IMR-90 (cell line): ENCODE measurements at regions not wholly inside any gene's neighbourhood (a gene's known extent, or its start where the extent isn't known, plus 50 kb on each side); places are given as distances from the start of the nearest gene placed in this dataset.

ENCODE experiments used
- ATAC-seq: fragments of 200-7000 bp; cut with Tn5 transposase; 2 replicates; pipeline ENCODE4 v1.9.1; 2020; ENCODE audit warnings: low read depth, mild to moderate bottlenecking, moderate library complexity
- BruUV-seq: library from RNA; stranded (reverse); fragments of 400-500 nt; replicated peaks from 2 replicates; lab custom pipeline; 2021; lab: Mats Ljungman, UMichigan
- CTCF ChIA-PET: fragments of 300-600 bp; formaldehyde crosslinking; extraction: SDS; loops from one replicate; lab custom pipeline; 2021; ENCODE audit warnings: antibody characterized with exemption; lab: Yijun Ruan, JAX
- POLR2A ChIA-PET: fragments of 300-600 bp; sonication (Branson Sonifier 250); formaldehyde crosslinking; loops from one replicate; lab custom pipeline; 2022; ENCODE audit warnings: antibody characterized with exemption; ENCODE audit not compliant: unreplicated experiment; lab: Charles Lee
- DNase-seq: peaks from one replicate; pipeline ENCODE4 v3.0.0; 2013
- H2AFZ ChIP-seq: replicated peaks from 2 replicates; pipeline ENCODE3; 2013; ENCODE audit warnings: low read length, mild to moderate bottlenecking; ENCODE audit not compliant: poor library complexity
- H2AK5ac ChIP-seq: 2 replicates; pipeline ENCODE4 v1.6.1; 2013; ENCODE audit warnings: low read depth, low read length, inconsistent platforms
- H2AK9ac ChIP-seq: replicated peaks from 2 replicates; pipeline ENCODE3; 2013; ENCODE audit warnings: mild to moderate bottlenecking, low read depth, low read length, moderate library complexity; ENCODE audit not compliant: poor library complexity
- H2BK120ac ChIP-seq: 2 replicates; pipeline ENCODE4 v1.6.1; 2013; ENCODE audit warnings: low read depth, low read length, inconsistent platforms
- H2BK15ac ChIP-seq: 3 replicates; pipeline ENCODE4 v1.6.1; 2013; ENCODE audit warnings: low read depth, low read length, inconsistent platforms
- H2BK20ac ChIP-seq: 2 replicates; pipeline ENCODE4 v1.6.1; 2013; ENCODE audit warnings: low read depth, mild to moderate bottlenecking, inconsistent platforms, low read length, moderate library complexity
- H2BK5ac ChIP-seq: 2 replicates; pipeline ENCODE4 v1.6.1; 2013; ENCODE audit warnings: mild to moderate bottlenecking, low read depth, low read length, inconsistent platforms; ENCODE audit not compliant: poor library complexity, severe bottlenecking
- H3K14ac ChIP-seq: replicated peaks from 2 replicates; pipeline ENCODE4 v1.6.1; 2013; ENCODE audit warnings: low read depth, low read length, inconsistent platforms
- H3K18ac ChIP-seq: 2 replicates; pipeline ENCODE4 v1.6.1; 2013; ENCODE audit warnings: low read depth, low read length, control low read depth
- H3K23ac ChIP-seq: 2 replicates; pipeline ENCODE4 v1.6.1; 2013; ENCODE audit warnings: low read depth, low read length, inconsistent platforms
- H3K27ac ChIP-seq: 2 replicates; pipeline ENCODE4 v1.5.1; 2013; ENCODE audit warnings: mild to moderate bottlenecking, control low read depth, low read length; ENCODE audit not compliant: insufficient read depth
- H3K27me3 ChIP-seq: 2 replicates; pipeline ENCODE4 v1.6.1; 2013; ENCODE audit warnings: low read length; ENCODE audit not compliant: control insufficient read depth, insufficient read depth
- H3K36me3 ChIP-seq: 2 replicates; pipeline ENCODE4 v1.6.1; 2013; ENCODE audit warnings: low read length, mixed read lengths; ENCODE audit not compliant: control insufficient read depth, insufficient read depth
- H3K4ac ChIP-seq: 2 replicates; pipeline ENCODE4 v1.6.1; 2013; ENCODE audit warnings: low read depth, low read length, inconsistent platforms
- H3K4me1 ChIP-seq: 2 replicates; pipeline ENCODE4 v1.6.1; 2013; ENCODE audit warnings: low read length, mixed read lengths; ENCODE audit not compliant: control insufficient read depth, insufficient read depth
- H3K4me2 ChIP-seq: 2 replicates; pipeline ENCODE4 v1.6.1; 2013; ENCODE audit warnings: low read depth, mild to moderate bottlenecking, control low read depth, low read length, moderate library complexity
- H3K4me3 ChIP-seq: 2 replicates; pipeline ENCODE4 v1.5.1; 2013; ENCODE audit warnings: low read depth, mild to moderate bottlenecking, control low read depth, low read length, moderate library complexity; ENCODE audit not compliant: insufficient read depth
- H3K56ac ChIP-seq: 2 replicates; pipeline ENCODE4 v1.6.1; 2013; ENCODE audit warnings: low read length, inconsistent platforms; ENCODE audit not compliant: insufficient read depth; ENCODE audit errors: extremely low read depth
- H3K79me1 ChIP-seq, 2 experiments: 2 replicates each; pipeline ENCODE4 v1.6.1; 2013; ENCODE audit warnings: low read length in 2 of 2, inconsistent platforms in 1 of 2, low read depth in 1 of 2
- H3K9ac ChIP-seq: 2 replicates; pipeline ENCODE4 v1.6.1; 2013; ENCODE audit warnings: low read depth, low read length, control low read depth
- H3K9me1 ChIP-seq: 2 replicates; pipeline ENCODE4 v1.6.1; 2013; ENCODE audit warnings: low read length, inconsistent platforms; ENCODE audit not compliant: insufficient read depth
- H3K9me3 ChIP-seq: 2 replicates; pipeline ENCODE4 v1.6.1; 2013; ENCODE audit warnings: low read length; ENCODE audit not compliant: control insufficient read depth, insufficient read depth
- H4K20me1 ChIP-seq: 2 replicates; pipeline ENCODE4 v1.6.1; 2013; ENCODE audit warnings: low read length, inconsistent platforms; ENCODE audit not compliant: insufficient read depth
- H4K5ac ChIP-seq: 2 replicates; pipeline ENCODE4 v1.6.1; 2013; ENCODE audit warnings: mild to moderate bottlenecking, low read depth, low read length, control low read depth
- H4K8ac ChIP-seq, 2 experiments: 2 replicates each; pipeline ENCODE4 v1.6.1; 2013; ENCODE audit warnings: low read depth in 2 of 2, low read length in 2 of 2, control low read depth in 1 of 2, inconsistent platforms in 1 of 2
- H4K91ac ChIP-seq: 2 replicates; pipeline ENCODE4 v1.6.1; 2013; ENCODE audit warnings: low read depth, low read length, inconsistent platforms; ENCODE audit not compliant: insufficient read depth
- CHD1 ChIP-seq: IDR thresholded peaks from 2 replicates; pipeline ENCODE4 v1.6.1; 2012; ENCODE audit warnings: low read depth, low read length, improper control_type of control experiment
- SMC3 ChIP-seq: fragments of 150-350 bp; IDR thresholded peaks from 2 replicates; pipeline ENCODE4 v1.6.1; 2016; ENCODE audit warnings: low read depth, mild to moderate bottlenecking, antibody characterized with exemption, low read length, moderate library complexity
- WGBS, 2 experiments: methylation state at CpG; one replicate each; pipeline versions ENCODE4 v1.1.5 to v1.1.7; 2013; ENCODE audit warnings: missing lambda C conversion rate in 2 of 2; ENCODE audit not compliant: insufficient read length in 1 of 2; ENCODE audit errors: extremely low coverage in 2 of 2; 5-methylcytosine and 5-hydroxymethylcytosine counted together
- dilution Hi-C: fragments of 300-500 bp; cut with HindIII; formaldehyde crosslinking; loops from one replicate; pipeline ENCODE4 v1.14.3; 2018; ENCODE audit warnings: low sequenced_read_pairs; ENCODE audit not compliant: unreplicated experiment
- in situ Hi-C: fragments of 300-500 bp; cut with MboI; formaldehyde crosslinking; loops from 3 replicates; pipeline ENCODE4 v1.14.3; 2019; ENCODE audit warnings: low sequenced_read_pairs, inconsistent platforms, mixed read lengths
- intact Hi-C: fragments of 100-400 bp; cut with micrococcal nuclease; formaldehyde crosslinking; loops from 2 replicates; pipeline ENCODE4 v1.10.0; 2022

GRCh38 chr1:198391393-198392020 is 149.0 kb downstream of the ATP6V1G3 start:
- no peak overlapping the region; the same call in 1 of the 2 replicates for H3K4ac ChIP-seq
- no peak overlapping the region for H2AK5ac ChIP-seq
- no peak overlapping the region for H2BK20ac ChIP-seq
- no peaks in the 10 kb centered on the region for H3K9me3 ChIP-seq
- DNase-seq (no peak), ATAC-seq (no peak)
- no peak overlapping the region for H2AFZ ChIP-seq
- H3K27me3 ChIP-seq = no peaks in the 10 kb centered on the region
- H4K91ac ChIP-seq = no peak overlapping the region
- H2AK9ac ChIP-seq = no peak overlapping the region
- H3K4me1 ChIP-seq = peaks cover 8% of the 10 kb centered on the region
- BruUV-seq = no TSS peak
- H3K79me1 ChIP-seq = no peaks in the 10 kb centered on the region
- ChIA-PET POLR2A (no interaction called here), CTCF (no interaction called here)
- no peak overlapping the region for H4K5ac ChIP-seq
- dilution Hi-C loops = no loop called here
- no peak overlapping the region for H3K4me2 ChIP-seq
- WGBS, 2 experiments = no CpG with 5 or more reads among the region's 10 CpGs
- H3K18ac ChIP-seq = no peak overlapping the region
- in situ Hi-C loops = no loop called here
- no peak overlapping the region for H2BK5ac ChIP-seq
- no peak overlapping the region for H3K14ac ChIP-seq
- intact Hi-C loops = no loop called here
- no peak overlapping the region for H4K8ac ChIP-seq
- H3K36me3 ChIP-seq = no peaks in the 10 kb centered on the region
- peaks cover 4% of the 10 kb centered on the region for H3K9me1 ChIP-seq
- no peaks in the 10 kb centered on the region for H4K20me1 ChIP-seq
- H3K9ac ChIP-seq = no peak overlapping the region
- H3K27ac ChIP-seq = no peak overlapping the region
- TF ChIP-seq SMC3 = no peak
- no peak for TF ChIP-seq CHD1
- no peak overlapping the region for H2BK15ac ChIP-seq
- no peak overlapping the region for H2BK120ac ChIP-seq
- H3K56ac ChIP-seq = no peak overlapping the region
- H3K4me3 ChIP-seq = no peak overlapping the region
- H3K23ac ChIP-seq = no peak overlapping the region
